ENCODE measurements at regions not wholly inside any gene's neighbourhood (a gene's known extent, or its start where the extent isn't known, plus 50 kb on each side); places are given as distances from the start of the nearest gene placed in this dataset.

GRCh38 chr1:193419295-193419694 is 232.9 kb upstream of the B3GALT2 start:
- TF ChIP-seq, protein P1, sequence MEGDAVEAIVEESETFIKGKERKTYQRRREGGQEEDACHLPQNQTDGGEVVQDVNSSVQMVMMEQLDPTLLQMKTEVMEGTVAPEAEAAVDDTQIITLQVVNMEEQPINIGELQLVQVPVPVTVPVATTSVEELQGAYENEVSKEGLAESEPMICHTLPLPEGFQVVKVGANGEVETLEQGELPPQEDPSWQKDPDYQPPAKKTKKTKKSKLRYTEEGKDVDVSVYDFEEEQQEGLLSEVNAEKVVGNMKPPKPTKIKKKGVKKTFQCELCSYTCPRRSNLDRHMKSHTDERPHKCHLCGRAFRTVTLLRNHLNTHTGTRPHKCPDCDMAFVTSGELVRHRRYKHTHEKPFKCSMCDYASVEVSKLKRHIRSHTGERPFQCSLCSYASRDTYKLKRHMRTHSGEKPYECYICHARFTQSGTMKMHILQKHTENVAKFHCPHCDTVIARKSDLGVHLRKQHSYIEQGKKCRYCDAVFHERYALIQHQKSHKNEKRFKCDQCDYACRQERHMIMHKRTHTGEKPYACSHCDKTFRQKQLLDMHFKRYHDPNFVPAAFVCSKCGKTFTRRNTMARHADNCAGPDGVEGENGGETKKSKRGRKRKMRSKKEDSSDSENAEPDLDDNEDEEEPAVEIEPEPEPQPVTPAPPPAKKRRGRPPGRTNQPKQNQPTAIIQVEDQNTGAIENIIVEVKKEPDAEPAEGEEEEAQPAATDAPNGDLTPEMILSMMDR (IDR thresholded peaks at IDR 0.05): no peak
- TF ChIP-seq EZH2phosphoT487 (IDR thresholded peaks at IDR 0.05) (no peak), EZH2 (IDR thresholded peaks at IDR 0.05) (no peak)

Measured in neural progenitor cell (in vitro differentiated cells).